Common myeloid progenitor, CD34-positive (primary cell): ENCODE measurements at regions not wholly inside any gene's neighbourhood (a gene's known extent, or its start where the extent isn't known, plus 50 kb on each side); places are given as distances from the start of the nearest gene placed in this dataset.
A peak's percentile ranks its signal among the peaks of the same experiment; 100 is the strongest.

Experiments
- CTCF ChIA-PET: fragments of 350-600 bp; sonication (Branson Sonifier 250); formaldehyde crosslinking; loops from one replicate; lab custom pipeline; 2021; ENCODE audit warnings: antibody characterized with exemption; lab: Charles Lee
- POLR2A ChIA-PET: fragments of 350-600 bp; sonication (Branson Sonifier 250); formaldehyde crosslinking; loops from one replicate; lab custom pipeline; 2021; ENCODE audit warnings: antibody characterized with exemption; lab: Charles Lee
- DNase-seq, 3 donors: peaks; one replicate each; pipeline versions ENCODE4 v3.0.0 to v3.0.0-alpha.2; 2013
- H3K27ac ChIP-seq, 2 experiments: 1 replicate in 1 of 2; 2 replicates in 1 of 2; pipeline ENCODE4 v1.7.0; 2013; ENCODE audit warnings: inconsistent platforms in 2 of 2, low read length in 2 of 2, mild to moderate bottlenecking in 2 of 2, low read depth in 1 of 2, moderate library complexity in 1 of 2; ENCODE audit not compliant: severe bottlenecking in 2 of 2, insufficient read depth in 1 of 2, poor library complexity in 1 of 2
- H3K27me3 ChIP-seq, 5 experiments: replicated peaks in 2 of 5; 1 replicate in 3 of 5; 2 replicates in 2 of 5; pipeline versions ENCODE4 v1.6.1 to v1.7.0; 2013; ENCODE audit warnings: low read length in 4 of 5, mild to moderate bottlenecking in 2 of 5, moderate library complexity in 2 of 5, inconsistent platforms in 1 of 5; ENCODE audit not compliant: insufficient read depth in 5 of 5, control insufficient read depth in 4 of 5
- H3K36me3 ChIP-seq, 4 experiments: 1 replicate in 2 of 4; 2 replicates in 2 of 4; pipeline versions ENCODE4 v1.6.1 to v1.7.0; 2013; ENCODE audit warnings: low read length in 3 of 4, control low read depth in 1 of 4, mild to moderate bottlenecking in 1 of 4; ENCODE audit not compliant: control insufficient read depth in 4 of 4, insufficient read depth in 4 of 4
- H3K4me1 ChIP-seq, 4 experiments: 1 replicate in 3 of 4; 2 replicates in 1 of 4; pipeline versions ENCODE4 v1.6.1 to v1.7.1; 2013; ENCODE audit warnings: low read length in 3 of 4, mild to moderate bottlenecking in 3 of 4, control low read depth in 1 of 4, inconsistent platforms in 1 of 4, moderate library complexity in 1 of 4; ENCODE audit not compliant: control insufficient read depth in 4 of 4, insufficient read depth in 4 of 4; ENCODE audit errors: control extremely low read depth in 1 of 4
- H3K4me3 ChIP-seq, 7 experiments: 1 replicate in 4 of 7; 2 replicates in 3 of 7; pipeline versions ENCODE4 v1.5.1 to v1.7.0; 2013; ENCODE audit warnings: mild to moderate bottlenecking in 7 of 7, low read length in 6 of 7, moderate library complexity in 6 of 7, inconsistent platforms in 2 of 7, low read depth in 2 of 7, control low read depth in 1 of 7; ENCODE audit not compliant: insufficient read depth in 4 of 7, control insufficient read depth in 1 of 7; ENCODE audit errors: extremely low read depth in 1 of 7
- H3K9me3 ChIP-seq, 5 experiments: 1 replicate in 4 of 5; 2 replicates in 1 of 5; pipeline versions ENCODE4 v1.6.1 to v1.7.1; 2013; ENCODE audit warnings: low read length in 4 of 5, mild to moderate bottlenecking in 2 of 5, inconsistent platforms in 1 of 5, low read depth in 1 of 5, moderate library complexity in 1 of 5; ENCODE audit not compliant: control insufficient read depth in 4 of 5, insufficient read depth in 2 of 5; ENCODE audit errors: control extremely low read depth in 1 of 5
- WGBS: methylation state at CpG from one replicate; pipeline ENCODE4 v1.1.5; 2013; ENCODE audit not compliant: insufficient coverage; 5-methylcytosine and 5-hydroxymethylcytosine counted together

GRCh38 chr4:96352051-96352517, 512.2 kb downstream of the PDHA2 start:
- peak; percentile 47 to 72 (median 68) for DNase-seq
- Histone ChIP-seq H3K4me3 (no peak overlapping the region), H3K4me1 (peaks cover 0 to 4% (median 1%) of the 10 kb centered on the region in 4 experiments), H3K27ac (no peak overlapping the region), H3K9me3 (no peaks in the 10 kb centered on the region), H3K36me3 (no peaks in the 10 kb centered on the region), H3K27me3 (no peaks in the 10 kb centered on the region)
- ChIA-PET POLR2A (no interaction called here), CTCF (interaction anchor here (0.9 to 1.7 kb wide), 4 partner anchors 9 to 1188 kb away, joined by 3 to 5 read pairs (median 3); no protein-coding TSS in a partner anchor)
- WGBS: no CpG with 5 or more reads among the region's 3 CpGs

- CTCF ChIA-PET: interaction anchor here (1.3 to 1.7 kb wide), 2 partner anchors 20 to 1188 kb away, joined by 4 to 5 read pairs; no protein-coding TSS in a partner anchor
- Histone ChIP-seq H3K27ac (no peak overlapping the region), H3K9me3 (no peaks in the 10 kb centered on the region), H3K27me3 (no peaks in the 10 kb centered on the region), H3K4me1 (peaks cover 0 to 4% (median 1%) of the 10 kb centered on the region in 4 experiments), H3K4me3 (peak overlapping the region in 2 of 7 experiments; percentile 20 to 46), H3K36me3 (no peaks in the 10 kb centered on the region)
- DNase-seq: peak; percentile 1 to 43 (median 15)
- POLR2A ChIA-PET: no interaction called here
- 0% methylated on average over 2 of the region's 2 CpGs for WGBS
Measured at GRCh38 chr4:96354036-96354712, 514.3 kb downstream of the PDHA2 start.

DNA sequence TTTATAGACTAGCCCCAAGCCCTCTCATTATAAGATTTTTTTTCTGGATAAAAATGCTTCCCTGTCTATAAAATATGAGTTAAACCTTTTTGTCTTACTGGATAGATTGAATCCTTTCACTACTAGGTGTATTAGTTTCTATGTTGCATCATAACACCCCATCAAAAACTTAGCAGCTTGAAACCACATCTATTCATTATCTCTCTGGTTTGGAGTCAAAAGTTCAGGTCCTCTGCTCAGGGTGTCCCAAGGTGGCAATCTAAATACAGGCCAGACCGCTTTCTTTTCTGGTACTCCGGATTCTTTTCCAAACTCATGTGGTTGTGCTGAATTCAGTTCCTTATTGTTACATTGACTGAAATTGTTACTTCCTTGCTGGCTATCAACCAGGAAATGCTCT, 515.5 kb downstream of the PDHA2 start:
- Histone ChIP-seq H3K27ac (no peak overlapping the region), H3K27me3 (no peaks in the 10 kb centered on the region), H3K36me3 (no peaks in the 10 kb centered on the region), H3K9me3 (no peaks in the 10 kb centered on the region), H3K4me3 (no peak overlapping the region), H3K4me1 (peaks cover 0 to 4% (median 1%) of the 10 kb centered on the region in 4 experiments)
- ChIA-PET CTCF (no interaction called here), POLR2A (no interaction called here)
- DNase-seq: no peak
- WGBS: 94% methylated on average over 2 of the region's 2 CpGs

GRCh38 chr4:96356591-96357370, 516.9 kb downstream of the PDHA2 start:
- DNase-seq: peak in 2 of 3 donors; percentile 6 to 12
- ChIA-PET CTCF (no interaction called here), POLR2A (no interaction called here)
- Histone ChIP-seq H3K9me3 (no peaks in the 10 kb centered on the region), H3K4me1 (peaks cover 0 to 4% (median 1%) of the 10 kb centered on the region in 4 experiments), H3K27me3 (no peaks in the 10 kb centered on the region), H3K36me3 (no peaks in the 10 kb centered on the region), H3K27ac (no peak overlapping the region), H3K4me3 (no peak overlapping the region)
- WGBS: no CpG with 5 or more reads among the region's 2 CpGs

DNA sequence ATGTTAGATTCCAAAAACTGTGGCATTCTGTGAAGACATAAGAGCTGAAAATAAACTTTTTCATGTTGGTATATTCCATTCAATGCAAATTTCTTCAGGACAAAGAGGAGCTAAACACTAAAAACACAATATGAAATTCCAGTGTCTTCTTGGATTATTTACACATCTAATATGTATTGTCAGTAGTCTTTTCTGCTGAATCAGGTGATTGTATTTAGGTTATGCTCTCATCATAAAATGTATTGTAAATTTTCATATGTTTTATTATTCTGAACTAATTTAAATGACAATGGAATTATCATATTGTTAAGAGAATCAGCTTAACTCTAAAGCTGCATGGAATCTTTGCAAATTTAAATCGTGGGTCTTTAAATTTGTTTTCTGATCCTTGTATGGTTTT, 526.7 kb downstream of the PDHA2 start:
- Histone ChIP-seq H3K27me3 (no peaks in the 10 kb centered on the region), H3K9me3 (peaks cover 0 to 10% (median 2%) of the 10 kb centered on the region in 5 experiments), H3K36me3 (no peaks in the 10 kb centered on the region), H3K27ac (no peak overlapping the region), H3K4me1 (no peaks in the 10 kb centered on the region), H3K4me3 (no peak overlapping the region)
- DNase-seq: no peak
- ChIA-PET POLR2A (no interaction called here), CTCF (interaction anchor here (0.8 kb wide), 1 partner anchor 377 kb away, joined by 3 read pairs; no protein-coding TSS in a partner anchor)
- no CpG with 5 or more reads among the region's 1 CpG for WGBS

GRCh38 chr4:96375367-96375766, 535.5 kb downstream of the PDHA2 start:
- H3K36me3 ChIP-seq: no peaks in the 10 kb centered on the region
- DNase-seq: no peak
- H3K4me1 ChIP-seq: no peaks in the 10 kb centered on the region
- H3K4me3 ChIP-seq: no peak overlapping the region
- WGBS: 100% methylated on average over 1 of the region's 3 CpGs
- H3K27me3 ChIP-seq: no peaks in the 10 kb centered on the region
- POLR2A ChIA-PET: no interaction called here
- CTCF ChIA-PET: no interaction called here
- no peak overlapping the region for H3K27ac ChIP-seq
- peaks cover 0 to 10% (median 0%) of the 10 kb centered on the region in 5 experiments for H3K9me3 ChIP-seq

GRCh38 chr4:96379524-96379923, 539.6 kb downstream of the PDHA2 start:
- no CpG with 5 or more reads among the region's 2 CpGs for WGBS
- Histone ChIP-seq H3K36me3 (no peaks in the 10 kb centered on the region), H3K4me3 (no peak overlapping the region), H3K27ac (no peak overlapping the region), H3K4me1 (no peaks in the 10 kb centered on the region), H3K27me3 (no peaks in the 10 kb centered on the region), H3K9me3 (no peaks in the 10 kb centered on the region)
- POLR2A ChIA-PET: no interaction called here
- DNase-seq: no peak
- CTCF ChIA-PET: no interaction called here
